ENCODE measurements at regions not wholly inside any gene's neighbourhood (a gene's known extent, or its start where the extent isn't known, plus 50 kb on each side); places are given as distances from the start of the nearest gene placed in this dataset.

DNA sequence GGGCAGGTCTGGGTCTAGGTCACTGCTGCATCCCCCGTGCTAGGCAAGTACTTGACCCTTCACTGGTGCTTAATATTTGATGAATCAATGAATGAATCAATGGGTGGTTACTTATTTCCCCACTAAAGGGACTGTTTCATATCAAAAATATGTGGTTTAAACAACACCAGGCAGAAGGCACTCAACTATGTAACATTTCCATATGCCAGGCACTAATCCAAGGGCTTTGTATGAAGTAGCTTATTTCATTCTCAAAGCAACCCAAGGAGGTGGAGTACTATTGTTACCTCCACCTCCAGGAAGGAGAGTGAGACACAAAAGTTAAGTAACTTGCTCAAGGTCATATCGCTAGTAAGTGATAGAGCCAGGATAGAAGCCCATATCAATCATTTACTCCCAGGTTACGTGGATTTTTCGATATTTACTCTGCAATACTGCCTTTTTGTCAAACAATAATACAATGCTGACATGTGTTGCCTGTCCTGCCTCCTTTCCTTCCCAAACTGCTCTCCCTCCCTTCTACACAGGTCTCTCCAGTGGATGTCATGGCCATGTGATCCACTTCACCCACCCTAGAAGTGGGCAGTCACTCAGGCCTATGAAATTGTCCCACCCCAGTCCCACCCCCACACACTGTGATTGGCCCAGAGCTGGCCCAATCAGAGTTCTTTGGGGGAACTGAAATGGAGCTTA, 142.8 kb downstream of the ETS2 start:
- Histone ChIP-seq H4K5ac (ENCODE audit: low read depth, low read length) (no peak overlapping the region), H3K14ac (replicated peaks; ENCODE audit: low read depth, low read length) (no peak overlapping the region), H3K4ac (ENCODE audit: low read depth, low read length) (no peak overlapping the region), H2BK15ac (ENCODE audit: low read depth, low read length) (peak overlapping the region; percentile 48; the same call in 2 of the 3 replicates), H3K4me3 (ENCODE audit: insufficient read depth, low read depth, low read length) (no peak overlapping the region), H2BK120ac (ENCODE audit: low read depth, low read length) (no peak overlapping the region), H3K36me3 (ENCODE audit: control insufficient read depth, insufficient read depth, low read length) (no peaks in the 10 kb centered on the region), H4K91ac (ENCODE audit: insufficient read depth, low read depth, low read length) (peak overlapping the region; percentile 13; the same call in 1 of the 2 replicates), H3K23ac (ENCODE audit: low read depth, low read length) (no peak overlapping the region), H3K9me1 (ENCODE audit: insufficient read depth, low read length) (no peaks in the 10 kb centered on the region; the same call in 1 of the 2 replicates), H2AK5ac (ENCODE audit: low read depth, low read length) (peak overlapping the region; percentile 87; the same call in 1 of the 2 replicates), H3K27ac (ENCODE audit: insufficient read depth, low read length) (no peak overlapping the region), H2AFZ (replicated peaks; ENCODE audit: low read length, poor library complexity) (no peak overlapping the region), H4K20me1 (ENCODE audit: insufficient read depth, low read length) (no peaks in the 10 kb centered on the region), H2AK9ac (replicated peaks; ENCODE audit: low read depth, low read length, poor library complexity) (no peak overlapping the region), H2BK20ac (ENCODE audit: low read depth, low read length) (peak overlapping the region; percentile 72), H3K18ac (ENCODE audit: low read depth, low read length) (no peak overlapping the region), H3K4me2 (ENCODE audit: low read depth, low read length) (no peak overlapping the region), H3K79me1 (ENCODE audit: low read depth in 1 of 2, low read length in 2 of 2) (no peaks in the 10 kb centered on the region), H2BK5ac (ENCODE audit: low read depth, low read length, poor library complexity, severe bottlenecking) (no peak overlapping the region), H3K56ac (ENCODE audit: extremely low read depth, insufficient read depth, low read length) (no peak overlapping the region), H3K9ac (ENCODE audit: low read depth, low read length) (no peak overlapping the region), H4K8ac (ENCODE audit: low read depth in 2 of 2, low read length in 2 of 2) (0 out of 4 replicates have a peak overlapping the region, but pooled peaks of 1 of the 2 experiments have one; percentile 32), H3K4me1 (ENCODE audit: control insufficient read depth, insufficient read depth, low read length) (peaks cover 12% of the 10 kb centered on the region), H3K9me3 (ENCODE audit: control insufficient read depth, insufficient read depth, low read length) (no peaks in the 10 kb centered on the region), H3K27me3 (ENCODE audit: control insufficient read depth, insufficient read depth, low read length) (no peaks in the 10 kb centered on the region)
- intact Hi-C loops (cut with micrococcal nuclease): no loop called here
- POLR2A ChIA-PET (ENCODE audit: unreplicated experiment): no interaction called here
- ATAC-seq (ENCODE audit: low read depth) (peak; percentile 36; the same call in 1 of the 2 replicates), DNase-seq (peak; percentile 52)
- in situ Hi-C loops (cut with MboI; ENCODE audit: low sequenced_read_pairs): no loop called here
- WGBS, 2 experiments (ENCODE audit: extremely low coverage in 2 of 2, insufficient read length in 1 of 2): 94% methylated on average over 3 of the region's 4 CpGs; no CpG with 5 or more reads in 1 of the 2 experiments
- CTCF ChIA-PET: no interaction called here
- dilution Hi-C loops (cut with HindIII; ENCODE audit: low sequenced_read_pairs, unreplicated experiment): no loop called here
- TF ChIP-seq, protein P1, sequence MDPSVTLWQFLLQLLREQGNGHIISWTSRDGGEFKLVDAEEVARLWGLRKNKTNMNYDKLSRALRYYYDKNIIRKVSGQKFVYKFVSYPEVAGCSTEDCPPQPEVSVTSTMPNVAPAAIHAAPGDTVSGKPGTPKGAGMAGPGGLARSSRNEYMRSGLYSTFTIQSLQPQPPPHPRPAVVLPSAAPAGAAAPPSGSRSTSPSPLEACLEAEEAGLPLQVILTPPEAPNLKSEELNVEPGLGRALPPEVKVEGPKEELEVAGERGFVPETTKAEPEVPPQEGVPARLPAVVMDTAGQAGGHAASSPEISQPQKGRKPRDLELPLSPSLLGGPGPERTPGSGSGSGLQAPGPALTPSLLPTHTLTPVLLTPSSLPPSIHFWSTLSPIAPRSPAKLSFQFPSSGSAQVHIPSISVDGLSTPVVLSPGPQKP (IDR thresholded peaks at IDR 0.05; ENCODE audit: borderline replicate concordance, low read depth, low read length): no peak
- TF ChIP-seq RFX5 (IDR thresholded peaks at IDR 0.05; ENCODE audit: low read depth, low read length) (no peak), SMC3 (IDR thresholded peaks at IDR 0.05; ENCODE audit: low read depth, low read length) (no peak), FOS (IDR thresholded peaks at IDR 0.05; ENCODE audit: low read depth, low read length) (no peak), BHLHE40 (IDR thresholded peaks at IDR 0.05; ENCODE audit: low read depth, low read length) (no peak), RAD21 (IDR thresholded peaks at IDR 0.05; ENCODE audit: low read length) (no peak), MXI1 (IDR thresholded peaks at IDR 0.05; ENCODE audit: borderline replicate concordance, low read depth, low read length) (no peak), NFE2L2 (IDR thresholded peaks at IDR 0.05; ENCODE audit: low read depth, low read length) (no peak), USF2 (IDR thresholded peaks at IDR 0.05; ENCODE audit: low read depth, low read length) (no peak), MAZ (IDR thresholded peaks at IDR 0.05; ENCODE audit: borderline replicate concordance, low read depth, low read length) (no peak), CEBPB (IDR thresholded peaks at IDR 0.05; ENCODE audit: low read depth, low read length) (no peak), CTCF (conservative IDR thresholded peaks at IDR 0.05; ENCODE audit: low read depth, low read length) (no peak), CHD1 (IDR thresholded peaks at IDR 0.05; ENCODE audit: low read depth, low read length) (no peak), MAFK (IDR thresholded peaks at IDR 0.05; ENCODE audit: low read depth, low read length) (no peak), POLR2A (IDR thresholded peaks at IDR 0.05; ENCODE audit: low read depth, low read length) (no peak), RCOR1 (IDR thresholded peaks at IDR 0.05; ENCODE audit: insufficient replicate concordance, low read length) (no peak)
- BruUV-seq (replicated peaks): no TSS peak
